Activated CD8-positive, alpha-beta T cell treated with anti-CD3 and anti-CD28 coated beads for 36 hours (primary cell): ENCODE measurements at regions not wholly inside any gene's neighbourhood (a gene's known extent, or its start where the extent isn't known, plus 50 kb on each side); places are given as distances from the start of the nearest gene placed in this dataset.

Experiments
- ATAC-seq: fragments of 200-7000 bp; cut with Tn5 transposase; one replicate; pipeline ENCODE4 v1.10.0; 2021; ENCODE audit warnings: mild to moderate bottlenecking, moderate library complexity
- CTCF ChIA-PET: fragments of 350-600 bp; sonication (Branson Sonifier 250); formaldehyde crosslinking; loops from one replicate; lab custom pipeline; 2021; ENCODE audit warnings: antibody characterized with exemption; lab: Charles Lee
- POLR2A ChIA-PET: fragments of 350-600 bp; sonication (Branson Sonifier 250); formaldehyde crosslinking; loops from one replicate; lab custom pipeline; 2021; ENCODE audit warnings: antibody characterized with exemption; lab: Charles Lee
- DNase-seq: peaks from one replicate; pipeline ENCODE4 v3.0.0-alpha.2; 2020
- H3K27ac Mint-ChIP-seq: one replicate; pipeline ENCODE4 v1.8.0; 2021; ENCODE audit warnings: mild to moderate bottlenecking, mixed read lengths
- H3K27me3 Mint-ChIP-seq: one replicate; pipeline ENCODE4 v1.8.0; 2021; ENCODE audit warnings: mixed read lengths
- H3K36me3 Mint-ChIP-seq: one replicate; pipeline ENCODE4 v1.8.0; 2021; ENCODE audit warnings: low read depth, mixed read lengths
- H3K4me1 Mint-ChIP-seq: one replicate; pipeline ENCODE4 v1.8.0; 2021; ENCODE audit warnings: low read depth, mixed read lengths
- H3K4me3 Mint-ChIP-seq: one replicate; pipeline ENCODE4 v1.8.0; 2021; ENCODE audit warnings: mild to moderate bottlenecking, moderate library complexity, mixed read lengths
- H3K9me3 Mint-ChIP-seq: one replicate; pipeline ENCODE4 v1.8.0; 2021; ENCODE audit warnings: mixed read lengths
- CTCF ChIP-seq: fragments of 200-600 bp; IDR thresholded peaks from one replicate; pipeline ENCODE4 v1.8.0; 2022; ENCODE audit warnings: antibody characterized with exemption, mild to moderate bottlenecking
- intact Hi-C: fragments of 100-400 bp; cut with micrococcal nuclease; formaldehyde crosslinking; loops from one replicate; pipeline ENCODE4 v1.10.0; 2022

GRCh38 chr12:19886639-19887064 is 447.4 kb downstream of the AEBP2 start:
- CTCF ChIA-PET, result no interaction called here
- no peaks in the 10 kb centered on the region for H3K36me3 Mint-ChIP-seq
- peaks cover 2% of the 10 kb centered on the region for H3K27me3 Mint-ChIP-seq
- POLR2A ChIA-PET, result no interaction called here
- no peaks in the 10 kb centered on the region for H3K4me1 Mint-ChIP-seq
- H3K27ac Mint-ChIP-seq, result no peak overlapping the region
- ATAC-seq (no peak), DNase-seq (no peak)
- H3K4me3 Mint-ChIP-seq, result no peak overlapping the region
- H3K9me3 Mint-ChIP-seq, result peaks cover 2% of the 10 kb centered on the region
- intact Hi-C loops, result no loop called here
- TF ChIP-seq CTCF, result no peak

GRCh38 chr12:19890024-19890423 is 450.7 kb downstream of the AEBP2 start:
- no peak overlapping the region for H3K4me3 Mint-ChIP-seq
- peaks cover 3% of the 10 kb centered on the region for H3K27me3 Mint-ChIP-seq
- DNase-seq, result no peak
- no peaks in the 10 kb centered on the region for H3K9me3 Mint-ChIP-seq
- H3K4me1 Mint-ChIP-seq, result peaks cover 14% of the 10 kb centered on the region
- ATAC-seq, result no peak
- no peak overlapping the region for H3K27ac Mint-ChIP-seq
- intact Hi-C loops, result no loop called here
- no peaks in the 10 kb centered on the region for H3K36me3 Mint-ChIP-seq
- ChIA-PET POLR2A (no interaction called here), CTCF (no interaction called here)
- no peak for TF ChIP-seq CTCF

GRCh38 chr12:19891936-19892591 is 452.8 kb downstream of the AEBP2 start:
- H3K4me1 Mint-ChIP-seq, result peaks cover 18% of the 10 kb centered on the region
- no peak overlapping the region for H3K4me3 Mint-ChIP-seq
- no peak overlapping the region for H3K27ac Mint-ChIP-seq
- H3K9me3 Mint-ChIP-seq, result no peaks in the 10 kb centered on the region
- intact Hi-C loops, result no loop called here
- H3K36me3 Mint-ChIP-seq, result no peaks in the 10 kb centered on the region
- no peak for TF ChIP-seq CTCF
- ATAC-seq (no peak), DNase-seq (no peak)
- ChIA-PET POLR2A (no interaction called here), CTCF (interaction anchor here (1.3 kb wide), 1 partner anchor 134 kb away, joined by 3 read pairs; no protein-coding TSS in a partner anchor)
- H3K27me3 Mint-ChIP-seq, result peaks cover 6% of the 10 kb centered on the region

- peaks cover 9% of the 10 kb centered on the region for H3K27me3 Mint-ChIP-seq
Measured at GRCh38 chr12:19893514-19893913, 454.2 kb downstream of the AEBP2 start.

More at GRCh38 chr12:19893514-19893913, 454.2 kb downstream of the AEBP2 start:
- DNase-seq (no peak), ATAC-seq (no peak)
- Mint-ChIP-seq H3K36me3 (no peaks in the 10 kb centered on the region), H3K4me3 (no peak overlapping the region), H3K4me1 (peaks cover 18% of the 10 kb centered on the region), H3K27ac (no peak overlapping the region), H3K9me3 (no peaks in the 10 kb centered on the region)
- ChIA-PET POLR2A (interaction anchor here (0.7 kb wide), 1 partner anchor 24 kb away, joined by 3 read pairs; no protein-coding TSS in a partner anchor), CTCF (interaction anchor here (1.0 to 1.1 kb wide), 2 partner anchors 27 to 136 kb away, joined by 3 read pairs; no protein-coding TSS in a partner anchor)
- intact Hi-C loops, result no loop called here
- TF ChIP-seq CTCF, result no peak
